Inferior parietal cortex (tissue), 1 donor: ENCODE measurements at regions not wholly inside any gene's neighbourhood (a gene's known extent, or its start where the extent isn't known, plus 50 kb on each side); places are given as distances from the start of the nearest gene placed in this dataset.

Source experiments
- DNase-seq: peaks from one replicate; pipeline ENCODE4 v3.0.0-alpha.2; 2016; ENCODE audit errors: extremely low spot score

GRCh38 chr6:122116119-122116834 is 283.2 kb upstream of the HSF2 start:
- DNase-seq = no peak

DNA sequence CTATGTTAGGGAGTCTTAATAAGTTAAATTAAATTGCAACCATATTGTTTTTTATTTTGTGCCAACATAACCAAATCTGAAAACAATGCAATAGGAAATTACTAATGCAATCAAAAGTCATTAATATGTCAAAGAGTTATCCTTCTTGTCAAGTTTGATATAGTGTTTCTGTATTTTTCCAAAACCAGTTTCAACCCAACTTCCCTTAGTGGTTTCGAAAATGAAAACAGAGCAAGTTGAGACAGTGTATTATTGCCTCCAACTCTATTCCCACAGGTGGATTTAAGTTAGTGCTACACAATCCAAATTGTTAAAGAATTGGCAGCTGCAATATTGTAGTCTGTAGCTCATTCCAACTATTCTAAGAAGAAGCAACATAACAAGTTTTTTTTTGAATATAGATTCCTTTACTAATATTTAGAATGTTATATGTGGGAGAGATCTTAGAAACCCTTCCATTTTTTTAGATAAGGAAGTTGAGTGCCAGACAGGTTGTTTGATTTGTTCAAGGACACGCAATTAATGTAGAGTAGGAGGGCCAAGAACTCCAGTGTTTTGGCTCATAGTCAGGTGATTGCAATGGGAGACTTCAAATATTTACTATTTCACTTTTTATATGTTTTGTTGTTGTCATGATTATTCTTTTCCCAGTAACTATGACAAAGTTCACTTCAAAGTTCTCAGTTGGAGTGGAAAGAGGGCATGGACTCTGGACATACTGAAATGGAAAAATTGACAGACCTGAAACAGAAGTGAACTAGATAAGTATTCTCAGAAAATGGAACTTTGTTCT is 282.4 kb upstream of the HSF2 start:
- DNase-seq = no peak

DNA sequence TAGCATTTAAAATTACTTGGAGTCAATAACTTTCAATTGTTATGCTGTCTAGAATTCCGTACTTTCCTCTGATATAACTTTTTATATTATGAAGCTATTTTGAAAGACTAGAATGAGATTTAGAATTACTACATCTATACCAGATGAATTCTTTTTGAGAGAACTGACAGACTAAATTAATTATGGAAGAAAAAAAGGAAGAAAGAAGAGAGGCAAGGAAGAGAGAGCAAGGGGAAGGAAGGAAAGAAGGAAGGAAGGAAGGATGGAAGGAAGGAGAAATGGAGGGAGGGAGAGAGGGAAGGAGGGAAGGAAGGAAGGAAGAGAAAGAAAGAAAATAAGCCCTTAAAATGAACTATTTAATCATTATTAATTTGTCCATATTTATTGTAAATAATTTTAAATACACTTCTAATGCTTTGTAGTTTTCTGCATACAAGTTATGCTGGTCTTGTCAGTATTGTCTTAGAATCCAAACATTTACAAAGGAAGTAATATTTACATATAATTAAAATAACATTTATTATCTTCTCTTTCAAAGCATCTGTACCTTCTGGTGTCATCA is 280.4 kb upstream of the HSF2 start:
- DNase-seq = no peak

- no peak for DNase-seq
Observed at GRCh38 chr6:122122202-122122601, 277.2 kb upstream of the HSF2 start.

DNA sequence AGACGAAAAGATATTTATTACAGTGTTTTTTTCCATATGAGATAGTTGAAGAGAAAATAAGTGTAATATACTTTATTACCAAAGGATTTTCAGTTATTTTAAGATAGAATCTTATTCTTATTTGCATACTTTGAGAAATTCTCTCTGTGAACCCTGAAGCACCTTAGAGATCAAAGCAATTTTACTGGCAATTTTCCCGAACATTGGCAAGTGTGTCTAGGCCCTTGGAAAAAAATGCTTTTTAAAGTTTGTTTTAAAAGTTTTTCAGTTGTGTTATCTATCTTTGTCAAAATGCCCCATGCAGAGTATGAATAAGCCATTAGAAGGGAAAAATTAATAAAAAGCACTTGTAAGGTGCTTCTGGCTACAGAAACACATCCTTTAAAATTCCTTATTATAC is 276.8 kb upstream of the HSF2 start:
- no peak for DNase-seq

- DNase-seq = no peak
Observed at GRCh38 chr6:122124908-122125307, 274.5 kb upstream of the HSF2 start.

- DNase-seq = no peak
Observed at GRCh38 chr6:122126894-122127293, 272.6 kb upstream of the HSF2 start.

GRCh38 chr6:122128445-122128844 is 271.0 kb upstream of the HSF2 start:
- no peak for DNase-seq

DNA sequence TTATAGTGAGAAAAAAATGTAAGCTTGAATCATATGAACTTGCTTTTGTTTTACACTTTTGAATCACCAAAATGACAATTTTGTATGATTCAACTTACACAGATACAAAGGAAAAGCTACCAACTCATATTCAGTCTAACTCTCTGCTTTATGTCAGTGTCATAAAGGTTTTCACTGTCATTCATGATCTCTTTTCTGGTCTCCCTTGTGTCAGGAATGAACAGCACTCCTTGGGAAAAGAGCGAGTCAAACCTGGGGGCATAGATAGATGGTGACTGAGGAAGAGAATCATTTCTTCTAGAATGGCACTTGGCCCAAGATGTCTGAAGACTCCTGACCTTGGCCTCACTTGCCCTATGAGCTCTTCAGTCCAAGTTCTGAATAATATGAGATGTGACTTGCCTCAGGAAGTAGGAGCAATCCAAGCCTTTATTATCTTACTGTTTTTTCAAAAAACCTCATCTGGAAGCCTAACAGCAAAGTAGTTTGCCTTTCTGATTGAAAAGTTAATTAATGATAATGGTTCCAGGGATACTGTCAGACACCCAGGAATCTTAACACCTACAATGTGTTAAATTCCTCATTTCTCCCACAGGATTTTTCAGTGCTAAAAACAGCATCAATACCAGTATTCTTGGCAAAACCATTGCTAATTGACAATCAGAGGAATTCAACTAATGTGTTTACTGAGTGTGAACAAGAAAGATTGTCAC is 270.0 kb upstream of the HSF2 start:
- no peak for DNase-seq

DNA sequence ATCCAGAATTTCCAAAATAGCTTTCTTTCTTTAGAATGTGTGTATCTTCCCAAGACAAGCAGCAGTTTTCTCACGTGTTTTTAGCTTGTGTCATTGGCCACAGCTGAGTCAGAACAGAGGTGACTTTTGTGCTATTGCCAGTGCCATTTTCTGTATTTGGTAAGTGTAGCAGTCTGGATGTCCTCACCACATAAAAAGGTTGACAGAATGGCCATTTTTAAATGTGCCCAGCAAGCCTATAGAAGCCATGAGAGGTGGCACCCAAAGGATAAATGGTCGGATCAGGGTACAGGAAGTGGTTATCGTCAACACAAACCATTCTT is 269.5 kb upstream of the HSF2 start:
- peak; percentile 14 for DNase-seq

DNA sequence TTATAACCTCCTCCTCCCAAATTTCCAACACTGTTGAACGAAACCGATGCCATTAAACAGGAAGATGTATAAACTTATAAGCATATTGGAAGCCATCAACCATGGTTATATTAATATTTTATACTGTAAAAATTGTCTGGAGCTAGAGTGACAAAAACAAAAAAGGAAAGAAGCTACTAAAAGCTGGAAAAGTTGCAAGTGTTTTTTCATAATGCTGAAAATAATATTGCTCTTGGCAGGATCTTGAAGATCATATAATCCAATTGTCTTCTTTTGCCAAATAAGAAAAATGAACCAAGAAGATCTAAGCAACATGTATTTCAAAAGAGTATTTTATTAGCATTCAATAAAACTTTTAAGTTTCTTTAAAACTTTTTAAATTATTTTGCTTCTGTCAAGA is 268.9 kb upstream of the HSF2 start:
- DNase-seq = no peak

GRCh38 chr6:122136386-122136785 is 263.1 kb upstream of the HSF2 start:
- DNase-seq = no peak

DNA sequence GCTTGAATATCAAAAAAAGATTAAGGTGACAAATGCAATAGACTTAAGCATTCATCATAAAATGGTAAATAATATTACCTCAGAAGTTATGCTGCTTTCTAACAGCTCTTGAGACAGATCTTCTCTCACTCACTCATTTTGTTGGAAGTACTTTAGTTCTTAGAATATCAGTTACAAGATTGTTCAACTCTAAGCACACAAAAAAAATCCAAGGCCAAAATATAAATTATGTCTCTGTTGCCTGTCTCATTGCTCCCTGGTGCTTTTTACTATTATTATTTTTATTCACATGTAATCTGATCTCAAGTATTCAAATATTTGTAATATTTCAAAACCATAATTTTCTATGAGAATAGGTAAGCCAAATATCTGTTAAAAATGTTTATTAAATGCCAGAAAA is 259.4 kb upstream of the HSF2 start:
- no peak for DNase-seq

GRCh38 chr6:122141246-122141645 is 258.2 kb upstream of the HSF2 start:
- no peak for DNase-seq

GRCh38 chr6:122143813-122144601 is 255.4 kb upstream of the HSF2 start:
- peak; percentile 39 for DNase-seq

DNA sequence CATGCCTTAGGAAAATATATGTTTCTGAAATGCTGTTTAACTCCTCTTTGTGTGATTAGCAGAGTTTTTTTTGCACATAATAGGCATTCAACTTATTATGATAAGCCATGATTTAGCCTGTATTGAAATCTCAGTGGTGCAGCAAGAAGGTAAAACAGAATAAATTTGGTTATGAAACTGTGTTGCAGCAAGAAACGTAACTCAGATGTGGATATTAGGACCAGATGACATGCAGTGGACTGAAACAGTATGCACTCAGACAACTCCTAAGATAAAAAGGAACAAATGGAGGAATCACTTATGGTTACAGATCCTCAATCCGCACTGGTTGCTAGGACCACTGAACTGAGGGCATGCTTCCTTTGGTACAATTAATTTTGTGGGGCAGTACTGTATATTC is 254.2 kb upstream of the HSF2 start:
- DNase-seq = no peak

DNA sequence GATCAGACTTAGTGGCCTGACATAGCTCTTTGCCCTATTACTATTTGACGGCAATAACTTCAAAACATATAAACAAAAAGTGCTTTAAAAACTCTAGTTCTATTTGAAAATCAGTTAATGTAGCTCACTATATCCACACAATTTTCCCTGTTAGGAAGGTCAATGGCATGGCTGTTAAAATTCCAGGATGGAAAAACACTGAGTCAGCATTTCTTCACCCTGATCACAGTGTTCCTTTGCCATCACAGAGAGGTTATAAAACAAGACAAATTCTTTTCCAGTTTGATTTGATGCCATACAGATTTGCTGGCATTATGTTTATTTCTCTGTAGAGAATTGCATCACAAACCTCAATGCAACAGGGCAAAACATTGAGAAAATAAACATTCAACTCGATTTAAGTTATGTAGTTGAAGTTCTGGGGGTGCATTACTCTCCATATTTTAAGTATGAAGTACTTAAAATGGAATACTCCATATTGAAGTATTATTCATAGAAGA is 253.7 kb upstream of the HSF2 start:
- no peak for DNase-seq

- DNase-seq = no peak
Observed at GRCh38 chr6:122147291-122147690, 252.2 kb upstream of the HSF2 start.

DNA sequence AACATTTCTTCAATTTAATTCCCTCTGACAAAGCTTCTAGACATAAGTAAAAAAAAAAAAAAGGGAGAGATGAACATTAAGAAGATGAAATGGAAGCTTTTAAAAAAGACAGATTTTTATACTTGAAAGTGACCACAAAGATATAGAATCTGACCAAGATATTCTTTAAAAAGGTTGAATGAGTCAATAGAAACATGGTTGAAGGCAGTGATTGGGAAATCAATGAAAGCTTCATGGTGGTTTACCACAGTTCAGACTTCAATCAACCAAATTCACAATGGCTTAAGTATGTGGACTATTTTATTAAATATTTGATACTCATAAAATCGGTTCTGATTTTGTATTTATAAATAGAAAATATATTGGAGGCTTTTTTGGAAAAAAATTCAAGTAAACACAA is 248.4 kb upstream of the HSF2 start:
- DNase-seq = no peak

- DNase-seq = no peak
Observed at GRCh38 chr6:122151763-122152162, 247.7 kb upstream of the HSF2 start.

DNA sequence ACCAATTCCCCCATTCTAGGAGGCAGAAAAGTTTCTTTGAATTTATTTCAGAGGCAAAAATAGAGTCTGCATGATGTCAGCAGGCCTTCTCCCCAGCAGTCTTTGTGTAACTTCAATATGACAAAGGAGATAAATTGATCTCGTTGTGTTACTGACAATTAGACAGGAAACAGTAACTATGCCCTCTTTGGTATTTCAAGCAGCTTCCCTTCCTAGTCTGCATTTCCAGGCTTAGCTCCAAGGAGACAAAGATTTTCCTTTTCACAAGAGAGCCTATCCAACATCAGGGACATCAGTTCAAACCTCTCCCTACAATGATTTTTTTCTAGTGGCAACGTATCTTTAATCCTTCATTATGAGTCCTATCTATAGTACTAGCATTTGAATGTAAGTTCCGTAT is 245.9 kb upstream of the HSF2 start:
- DNase-seq = no peak

GRCh38 chr6:122154155-122154554 is 245.3 kb upstream of the HSF2 start:
- DNase-seq = no peak
